Left kidney (tissue), 1 donor: ENCODE measurements at regions not wholly inside any gene's neighbourhood (a gene's known extent, or its start where the extent isn't known, plus 50 kb on each side); places are given as distances from the start of the nearest gene placed in this dataset.

Source experiments
- DNase-seq: peaks from one replicate; pipeline ENCODE4 v3.0.0-alpha.2; 2013

DNA sequence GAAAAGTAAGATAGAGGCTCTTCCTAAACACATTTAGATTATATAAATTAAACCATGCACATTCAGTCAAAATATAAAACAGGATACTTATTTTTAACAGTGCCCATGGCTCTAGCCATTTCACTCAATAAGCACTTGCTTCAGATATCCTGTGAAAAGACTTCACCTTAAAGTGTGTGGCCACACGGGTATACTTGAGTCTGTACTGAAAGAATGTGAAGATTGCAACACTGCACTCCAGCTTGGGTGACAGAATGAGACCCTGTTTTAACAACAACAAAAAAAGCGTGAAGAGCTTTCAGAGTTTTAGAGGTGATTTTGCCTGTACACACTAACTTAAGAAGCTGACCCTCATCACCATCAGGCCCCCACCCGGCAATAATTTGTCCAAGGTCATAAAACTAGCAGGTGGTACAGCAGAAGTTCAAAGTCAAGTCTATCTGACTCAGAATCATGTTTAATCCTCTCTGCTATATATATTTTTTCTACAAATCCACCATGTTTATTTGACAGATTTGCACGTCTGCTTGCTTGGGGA lies 203.5 kb upstream of the GUCY1A2 start:
- DNase-seq, result no peak

DNA sequence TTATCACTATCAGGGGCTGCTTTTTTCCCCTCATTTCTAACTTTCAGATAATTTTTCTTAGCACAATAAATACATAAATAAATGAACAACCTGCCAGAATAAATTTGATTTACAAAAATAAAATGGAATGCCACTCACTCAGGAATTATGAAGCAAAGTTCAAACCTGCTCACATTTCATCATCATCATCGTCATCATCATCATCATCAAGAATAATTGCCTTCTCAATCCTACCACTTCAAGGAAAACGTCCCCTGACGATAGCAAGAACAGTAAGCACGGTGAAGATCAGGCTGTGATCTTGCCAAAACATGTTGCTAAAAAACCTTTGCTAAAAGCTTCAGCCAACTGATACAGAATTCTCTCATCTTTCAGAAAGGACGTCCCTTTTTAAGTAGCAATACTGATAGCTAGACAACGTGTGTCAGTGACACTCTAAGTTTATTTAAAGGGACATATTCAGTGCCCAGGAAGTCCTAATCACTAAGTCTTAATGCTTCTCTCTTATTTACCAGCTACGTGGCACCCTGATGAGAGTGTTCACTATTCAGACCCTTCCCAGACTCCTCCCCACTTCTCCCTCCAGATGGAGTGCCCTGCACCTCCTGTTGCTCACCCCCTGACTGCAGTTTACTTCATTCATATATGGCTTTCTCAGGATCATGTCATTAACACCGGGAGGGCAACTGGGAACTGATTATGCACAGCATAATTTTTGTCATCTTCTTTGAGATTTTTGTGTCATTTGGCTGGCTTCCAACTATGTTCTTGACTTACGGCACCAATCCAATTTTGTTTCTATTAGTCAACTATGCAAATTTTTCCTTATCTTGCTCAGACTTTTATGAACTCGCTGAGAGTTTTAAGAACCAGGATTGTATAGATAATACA lies 200.1 kb upstream of the GUCY1A2 start:
- DNase-seq, result no peak

DNA sequence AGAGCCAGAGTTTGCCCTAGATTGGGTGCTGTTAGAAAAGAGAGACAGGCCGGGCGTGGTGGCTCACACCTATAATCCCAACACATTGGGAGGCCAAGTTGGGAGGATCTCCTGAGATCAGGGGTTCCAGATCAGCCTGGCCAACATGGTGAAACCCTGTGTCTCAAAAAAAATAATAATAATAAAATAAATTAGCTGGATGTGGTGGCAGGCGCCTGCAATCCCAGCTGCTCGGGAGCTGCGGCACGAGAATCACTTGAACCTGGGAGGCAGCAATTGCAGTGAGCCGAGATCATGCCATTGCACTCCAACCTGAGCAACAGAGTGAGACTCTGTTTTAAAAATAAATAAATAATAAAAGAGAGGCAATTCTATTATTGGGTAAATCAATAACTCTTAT lies 199.2 kb upstream of the GUCY1A2 start:
- no peak for DNase-seq

DNA sequence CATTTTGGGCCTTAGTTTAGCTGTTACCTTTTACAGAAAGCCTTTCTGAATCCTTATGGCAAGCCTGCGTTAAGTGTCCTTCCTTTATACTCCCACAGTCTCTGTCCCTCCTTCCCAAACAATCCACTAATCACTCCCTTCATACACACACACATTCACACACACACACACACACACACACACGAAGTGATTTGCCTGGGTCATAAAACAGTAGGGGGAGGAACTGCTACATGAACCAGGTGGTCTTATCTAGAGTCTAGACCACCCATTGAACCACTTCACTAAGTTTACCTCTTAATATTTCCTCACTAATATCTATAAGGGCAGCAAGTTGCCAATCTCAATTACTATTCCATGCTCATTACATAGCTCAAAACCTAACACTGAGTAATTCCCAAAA lies 196.7 kb upstream of the GUCY1A2 start:
- DNase-seq, result peak; percentile 0

DNA sequence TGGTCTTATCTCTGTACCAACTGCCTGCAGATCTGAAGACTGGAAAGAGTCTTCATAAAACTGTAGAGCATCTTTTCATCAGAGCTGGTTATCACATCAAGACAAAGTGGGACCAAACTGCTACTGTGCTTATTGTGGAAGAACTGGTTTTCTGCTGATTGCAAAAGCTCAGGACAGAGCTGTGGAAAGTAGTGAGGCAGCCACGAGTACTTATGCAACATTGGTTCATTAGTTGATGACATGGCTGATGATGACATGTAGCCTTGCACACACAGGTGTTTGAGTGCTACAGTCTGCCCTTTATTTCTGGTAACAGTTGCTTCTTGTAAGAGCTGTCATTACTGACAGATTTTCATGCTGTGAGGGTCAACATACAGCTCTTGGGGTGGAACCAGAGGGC lies 185.4 kb upstream of the GUCY1A2 start:
- DNase-seq, result no peak

DNA sequence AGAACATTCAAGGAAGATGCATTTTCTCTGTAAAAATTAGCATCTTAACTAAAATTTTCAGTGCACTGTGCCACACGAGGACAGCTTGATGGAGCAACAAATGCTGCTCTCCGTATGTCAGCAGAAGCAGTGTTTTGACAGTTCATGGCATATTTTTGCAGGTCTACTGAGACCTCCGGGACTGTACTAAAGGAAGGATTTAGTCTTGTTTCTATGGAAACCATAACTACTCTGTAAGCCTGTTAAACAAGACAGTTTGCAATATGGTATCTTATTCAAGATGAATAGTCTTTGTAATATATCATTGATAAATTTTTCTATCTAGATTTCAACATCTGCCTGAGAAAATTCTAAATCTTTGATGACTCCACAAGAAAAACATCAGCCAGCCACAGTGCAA lies 184.0 kb upstream of the GUCY1A2 start:
- DNase-seq, result no peak

DNA sequence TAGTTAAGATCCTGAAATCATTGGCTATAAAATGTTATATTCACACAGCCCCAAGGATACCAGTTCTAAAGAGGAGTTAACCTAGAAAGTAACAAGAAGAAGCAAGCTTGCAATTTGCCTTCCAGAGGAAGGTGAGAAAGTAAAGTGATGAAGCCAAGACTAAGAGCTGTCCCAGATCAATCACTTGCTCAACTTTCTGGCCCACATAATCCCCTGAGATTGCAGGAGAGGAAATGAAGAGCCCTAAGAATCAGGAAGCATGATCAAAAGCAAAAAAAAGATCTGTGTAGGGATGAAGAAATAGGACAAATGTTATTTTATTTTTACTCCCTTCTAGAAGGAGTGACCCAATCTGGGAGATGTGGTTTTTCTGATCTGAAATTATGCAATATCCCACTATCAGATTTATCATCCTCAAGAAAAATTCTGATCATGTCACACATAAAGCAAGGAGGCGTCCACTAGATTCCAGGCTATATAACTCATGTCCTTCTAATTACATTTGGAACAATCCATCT lies 180.3 kb upstream of the GUCY1A2 start:
- no peak for DNase-seq

DNA sequence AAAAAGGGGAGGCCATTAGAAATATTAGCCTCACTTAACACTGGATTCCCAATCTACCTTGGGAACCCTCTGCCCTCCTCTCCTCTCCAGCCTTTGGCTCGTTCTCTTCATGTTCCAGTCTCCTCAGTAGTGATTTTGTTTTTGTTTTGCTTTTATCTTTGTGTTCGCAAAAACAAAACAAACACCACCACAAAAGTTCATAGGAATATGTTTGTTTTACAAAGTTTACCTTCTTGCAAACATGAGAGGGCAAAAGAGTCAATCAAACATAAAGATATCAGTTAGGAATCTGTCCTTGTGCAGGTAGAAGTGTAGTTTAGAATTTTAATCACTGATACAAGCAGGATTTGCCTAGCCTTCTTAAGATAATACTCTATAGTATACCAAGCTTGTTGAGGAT lies 179.7 kb upstream of the GUCY1A2 start:
- DNase-seq, result no peak

DNA sequence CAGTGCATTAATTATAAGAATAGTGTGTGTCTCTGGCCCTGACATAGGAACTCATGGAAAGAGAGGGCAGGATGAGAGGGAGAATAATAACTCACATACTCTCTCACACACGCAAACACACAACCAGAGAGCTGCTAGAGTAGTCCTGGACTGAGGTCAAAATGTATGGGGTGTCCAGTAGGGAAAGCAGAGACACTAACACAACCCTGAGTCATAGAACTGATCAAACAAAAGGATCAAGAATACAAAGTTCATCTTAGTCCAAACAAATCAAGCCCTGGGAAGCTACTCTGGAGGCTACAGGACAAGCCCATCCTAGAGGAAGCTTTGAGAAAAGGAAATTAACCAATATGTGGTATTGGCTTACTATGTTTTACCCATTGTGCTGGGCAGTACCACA lies 178.5 kb upstream of the GUCY1A2 start:
- DNase-seq, result no peak

DNA sequence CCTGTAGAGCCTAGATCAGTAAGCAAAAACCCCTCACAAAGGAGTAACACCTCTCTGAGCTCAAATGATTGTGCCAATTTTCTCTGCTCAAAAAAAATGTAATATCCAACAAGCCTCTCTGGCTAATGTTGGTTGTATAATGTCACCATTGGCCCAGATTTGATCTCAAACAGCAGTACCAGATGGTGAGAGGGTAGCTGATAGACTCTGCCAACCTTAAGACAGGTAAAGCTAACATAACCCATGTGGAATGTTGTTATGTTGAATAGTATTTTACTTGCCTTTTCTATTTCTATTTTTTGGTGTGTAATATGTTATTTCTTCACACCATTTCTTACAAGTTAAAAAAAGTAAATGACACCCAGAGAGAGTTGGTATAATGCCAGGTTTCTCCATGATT lies 166.7 kb upstream of the GUCY1A2 start:
- DNase-seq, result no peak

DNA sequence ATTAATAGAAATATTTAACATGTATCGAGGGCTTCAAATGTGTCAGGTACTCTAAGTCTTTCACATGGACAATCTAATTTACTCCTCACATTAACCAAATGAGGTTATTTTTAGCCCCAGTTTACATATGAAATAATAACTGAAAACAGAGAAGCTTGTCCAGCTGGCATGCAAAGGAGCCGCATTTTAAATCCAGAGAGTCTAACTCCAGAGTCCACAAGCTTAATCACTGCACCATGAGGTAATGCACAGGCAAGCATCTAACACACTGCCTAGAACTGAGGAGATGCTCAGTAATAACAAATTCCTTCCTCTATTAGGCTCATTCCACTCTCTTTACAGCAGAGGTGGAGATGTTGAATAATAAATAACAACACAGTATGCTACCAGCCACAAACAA lies 165.7 kb upstream of the GUCY1A2 start:
- DNase-seq, result no peak

DNA sequence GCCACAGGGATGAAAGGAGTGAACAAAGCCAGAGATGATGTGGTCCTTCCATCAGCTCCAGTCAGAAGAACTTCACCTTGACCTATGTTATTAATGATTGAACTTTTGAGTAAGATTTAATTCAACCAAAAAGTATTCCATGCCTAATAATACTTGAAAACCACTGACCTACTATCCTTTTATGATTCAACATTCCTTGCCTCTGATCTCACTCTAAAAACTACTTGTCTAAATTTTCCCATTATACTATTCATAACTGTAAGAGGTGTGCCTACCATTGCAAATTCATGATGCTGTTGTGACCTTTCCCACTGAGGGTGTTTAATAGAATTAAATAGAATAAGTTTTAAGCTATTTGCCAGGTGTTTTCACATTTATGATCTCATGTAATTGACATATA lies 164.7 kb upstream of the GUCY1A2 start:
- no peak for DNase-seq

DNA sequence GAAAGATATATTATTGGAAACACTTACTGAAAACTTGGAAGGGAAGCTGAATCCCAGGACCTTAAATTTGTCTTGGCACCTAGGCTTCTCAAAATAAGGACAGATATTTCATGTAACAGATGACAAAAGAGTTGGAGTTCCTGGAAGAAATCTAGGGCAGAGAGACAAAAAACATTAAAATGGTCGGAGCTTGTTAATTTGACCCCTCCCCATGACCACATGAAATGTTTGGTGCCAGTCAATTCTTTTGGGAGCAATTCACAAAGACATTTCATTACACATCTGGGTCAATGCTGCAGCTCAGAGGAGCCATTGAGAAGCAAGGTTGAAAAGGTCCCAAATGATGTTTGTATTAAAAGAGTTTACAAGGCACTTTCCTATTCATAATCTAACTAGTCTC lies 162.0 kb upstream of the GUCY1A2 start:
- DNase-seq, result no peak

DNA sequence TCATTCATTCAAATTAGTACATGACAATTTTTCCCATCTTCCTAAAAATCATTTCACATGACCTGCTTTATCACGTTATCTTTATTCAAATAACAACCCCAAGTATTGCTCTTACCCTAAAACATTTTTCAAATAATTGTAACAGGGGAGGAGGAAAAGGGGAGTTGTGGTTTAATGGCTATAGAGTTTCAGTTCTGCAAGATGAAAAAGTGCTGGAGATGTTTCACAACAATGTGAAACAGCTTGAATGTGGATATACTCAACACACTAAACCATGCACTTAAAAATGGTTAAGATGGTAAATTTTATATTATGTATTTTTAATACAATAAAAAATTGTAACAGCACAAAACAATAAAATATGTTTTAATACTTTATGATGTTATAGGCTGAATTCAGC lies 161.6 kb upstream of the GUCY1A2 start:
- no peak for DNase-seq

DNA sequence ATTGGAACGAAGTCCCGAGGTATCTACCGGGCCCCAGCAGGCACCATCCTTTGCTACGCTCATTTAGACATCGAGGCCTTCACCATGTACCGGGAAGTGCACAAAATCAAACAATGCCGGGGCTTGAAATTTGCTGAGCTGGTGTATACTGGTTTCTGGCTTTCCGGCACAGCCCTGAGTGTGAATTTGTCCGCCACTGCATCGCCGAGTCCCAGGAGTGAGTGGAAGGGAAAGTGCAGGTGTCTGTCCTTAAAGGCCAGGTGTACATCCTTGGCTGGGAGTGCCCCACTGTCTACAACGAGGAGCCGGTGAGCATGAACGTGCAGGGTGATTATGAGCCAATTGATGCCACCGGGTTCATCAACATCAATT lies 158.8 kb upstream of the GUCY1A2 start:
- no peak for DNase-seq

DNA sequence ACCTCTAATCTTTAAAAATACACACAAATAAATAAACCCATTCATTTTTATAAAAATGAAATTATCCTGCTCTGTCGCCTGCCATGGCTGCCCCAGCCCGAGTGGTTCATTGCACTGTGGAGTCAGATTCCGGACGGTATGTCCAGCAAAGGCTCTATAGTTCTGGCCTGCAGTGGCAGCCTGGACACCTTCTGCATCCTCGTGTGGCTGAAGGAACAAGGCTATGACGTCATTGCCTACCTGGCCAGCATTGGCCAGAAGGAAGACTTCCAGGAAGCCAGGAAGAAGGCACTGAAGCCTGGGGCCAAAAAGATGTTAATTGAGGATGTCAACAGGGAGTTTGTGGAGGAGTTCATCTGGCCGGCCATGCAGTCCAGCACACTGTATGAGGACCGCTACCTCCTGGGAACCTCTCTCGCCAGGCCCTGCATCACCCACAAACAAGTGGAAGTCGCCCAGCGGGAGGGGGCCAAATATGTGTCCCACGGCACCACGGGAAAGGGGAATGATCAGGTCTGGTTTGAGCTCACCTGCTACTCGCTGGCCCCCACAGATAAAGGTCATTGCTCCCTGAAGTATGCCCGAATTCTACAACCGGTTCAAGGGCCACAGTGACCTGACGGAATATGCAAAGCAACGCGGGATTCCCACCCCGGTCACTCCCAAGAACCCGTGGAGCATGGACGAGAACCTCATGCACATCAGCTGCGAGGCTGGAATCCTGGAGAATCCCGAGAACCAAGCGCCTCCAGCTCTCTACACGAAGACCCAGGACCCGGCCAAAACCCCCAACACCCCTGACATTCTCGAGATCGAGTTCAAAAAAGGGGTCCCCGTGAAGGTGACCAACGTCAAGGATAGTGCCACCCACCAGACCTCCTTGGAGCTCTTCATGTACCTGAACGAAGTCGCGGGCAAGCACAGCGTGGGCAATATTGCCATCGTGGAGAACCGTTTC lies 158.2 kb upstream of the GUCY1A2 start:
- DNase-seq, result no peak

DNA sequence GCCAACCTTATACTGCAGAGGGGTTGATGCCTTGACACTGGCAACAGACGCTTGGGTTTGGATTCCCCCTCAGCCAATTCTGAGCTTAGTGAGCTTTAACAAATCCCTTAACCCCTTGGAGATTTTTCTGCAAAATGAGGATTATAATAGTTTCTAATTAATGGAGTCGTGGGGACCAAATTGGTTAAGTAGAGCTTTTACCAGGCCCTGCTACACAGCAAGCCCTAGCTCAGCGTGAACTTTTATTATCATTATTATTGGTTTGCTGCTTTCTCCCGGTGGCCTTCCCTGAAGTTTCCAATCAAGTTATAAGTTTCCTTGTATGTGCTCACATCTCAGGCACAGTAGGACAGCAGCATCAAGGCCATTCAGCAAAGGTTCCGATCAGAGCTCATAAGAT lies 156.6 kb upstream of the GUCY1A2 start:
- no peak for DNase-seq

DNA sequence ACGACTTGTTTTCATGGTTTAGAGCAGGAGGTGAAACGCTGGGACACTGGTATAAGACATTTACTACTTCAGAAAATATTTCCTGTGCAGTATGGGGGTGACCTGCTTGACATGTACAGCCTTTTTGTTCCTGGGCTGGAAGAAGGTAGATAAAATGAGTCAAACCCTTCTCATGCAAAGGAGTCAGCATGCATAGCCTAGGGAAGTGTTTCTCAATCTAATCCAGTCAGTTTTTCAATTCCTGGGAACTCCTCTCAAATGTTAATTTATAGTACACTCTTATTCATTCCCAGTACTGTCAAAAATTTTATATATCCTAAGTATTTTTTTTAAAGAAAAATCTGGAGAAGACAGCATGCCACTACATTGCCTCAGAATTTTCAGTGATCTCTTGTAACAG lies 154.7 kb upstream of the GUCY1A2 start:
- DNase-seq, result no peak

DNA sequence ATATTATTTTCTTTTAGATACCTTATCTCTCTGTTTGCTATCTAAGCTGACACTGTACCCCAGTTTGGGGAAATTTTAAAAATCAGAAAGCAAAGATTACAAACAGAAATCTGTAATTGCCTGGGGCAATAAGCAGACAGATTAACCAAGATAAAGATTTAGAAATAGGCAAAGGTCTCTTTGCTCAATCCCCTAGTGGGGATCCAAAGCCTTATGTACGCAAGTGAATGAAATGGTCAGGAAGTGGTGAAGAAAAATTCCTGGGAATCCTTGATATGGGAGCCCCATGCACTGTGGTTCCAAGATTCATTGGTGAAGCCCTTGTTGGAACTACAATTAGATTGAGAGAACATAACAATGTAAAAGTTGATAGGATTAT lies 139.5 kb upstream of the GUCY1A2 start:
- no peak for DNase-seq

DNA sequence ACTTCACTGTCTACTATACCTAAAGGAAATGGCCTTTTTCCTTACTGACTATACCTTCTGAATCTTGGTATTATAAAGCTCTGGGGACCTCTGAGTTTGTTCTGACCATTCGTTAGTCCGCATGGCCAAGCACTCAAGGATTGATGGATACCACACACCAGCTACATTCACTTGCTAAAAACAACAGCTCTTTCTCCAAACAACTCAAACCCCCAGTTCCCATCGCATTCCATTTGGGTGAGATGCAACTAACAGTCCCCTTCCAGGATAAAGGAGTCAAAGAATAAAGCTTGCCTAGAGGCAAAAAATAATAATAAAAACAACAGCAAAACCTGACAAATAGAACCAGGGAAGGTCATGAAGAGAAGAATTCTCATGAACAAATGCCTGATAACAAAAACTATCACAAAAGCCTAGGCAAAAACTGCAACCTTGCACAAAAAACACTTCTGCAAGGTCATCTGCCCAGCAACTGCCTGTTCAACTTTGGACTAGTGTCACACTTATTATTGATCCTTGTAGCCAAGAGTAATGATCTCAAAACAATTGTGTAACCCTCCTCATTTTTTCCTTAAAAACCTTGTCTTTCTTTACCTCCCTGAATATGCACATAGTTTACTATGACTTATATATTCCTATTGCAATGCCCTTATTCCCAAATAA lies 139.0 kb upstream of the GUCY1A2 start:
- no peak for DNase-seq

DNA sequence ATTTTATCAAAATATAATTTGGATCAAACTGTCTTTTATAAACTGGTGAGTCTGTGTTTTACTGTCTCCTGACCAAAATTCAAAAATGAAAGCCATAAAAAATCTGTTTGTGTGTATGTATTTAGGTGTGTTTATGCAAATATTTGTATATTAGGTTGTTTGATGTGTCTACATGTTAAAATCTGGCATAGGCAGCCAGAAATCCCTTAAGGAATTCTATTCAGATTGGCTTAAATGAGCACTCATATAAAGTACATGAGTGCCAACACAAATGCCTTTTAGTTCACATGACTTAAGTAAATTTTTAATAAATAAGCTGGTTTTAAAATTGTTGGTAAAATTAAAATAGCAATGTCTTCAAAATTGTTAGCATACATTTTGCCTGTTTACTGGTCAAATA lies 133.3 kb upstream of the GUCY1A2 start:
- DNase-seq, result no peak

DNA sequence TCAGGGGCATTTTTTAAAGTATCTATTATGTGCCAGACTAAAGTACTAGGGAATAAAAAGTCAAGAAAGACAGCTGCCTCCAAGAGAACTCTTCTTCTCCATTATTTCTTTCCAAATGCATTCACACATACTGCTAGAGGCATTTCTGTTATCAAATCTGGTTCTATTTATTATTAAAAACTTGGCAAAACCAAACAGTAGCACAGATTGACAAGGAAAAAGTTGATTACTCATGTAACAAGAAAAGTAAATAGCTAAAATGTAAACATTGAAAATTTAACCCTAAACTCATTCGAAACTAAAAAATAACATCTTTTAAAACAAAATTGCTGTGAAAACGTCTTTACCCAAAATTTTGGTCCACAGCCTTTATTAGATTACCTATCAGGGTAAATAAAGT lies 132.9 kb upstream of the GUCY1A2 start:
- no peak for DNase-seq
